GM19025 (cell line): ENCODE measurements at regions not wholly inside any gene's neighbourhood (a gene's known extent, or its start where the extent isn't known, plus 50 kb on each side); places are given as distances from the start of the nearest gene placed in this dataset.

Experiments
- ATAC-seq: cut with Tn5 transposase; IDR thresholded peaks from one replicate; pipeline ENCODE4 v1.9.1; 2021; ENCODE audit warnings: mild to moderate bottlenecking, low read depth, moderate library complexity; ENCODE audit not compliant: unreplicated experiment

- ATAC-seq: no peak
These were observed 447.3 kb upstream of the MPDZ start for GRCh38 chr9:13726746-13727145.

GRCh38 chr9:13725516-13725915 is 446.0 kb upstream of the MPDZ start:
- no peak for ATAC-seq

- no peak for ATAC-seq
These were observed 442.2 kb upstream of the MPDZ start for GRCh38 chr9:13721481-13722235.

- no peak for ATAC-seq
These were observed 440.6 kb upstream of the MPDZ start for GRCh38 chr9:13719981-13720676.

- ATAC-seq: no peak
These were observed 440.0 kb upstream of the MPDZ start for GRCh38 chr9:13719446-13719845.

- ATAC-seq: no peak
These were observed 439.0 kb upstream of the MPDZ start for GRCh38 chr9:13718539-13718938.

DNA sequence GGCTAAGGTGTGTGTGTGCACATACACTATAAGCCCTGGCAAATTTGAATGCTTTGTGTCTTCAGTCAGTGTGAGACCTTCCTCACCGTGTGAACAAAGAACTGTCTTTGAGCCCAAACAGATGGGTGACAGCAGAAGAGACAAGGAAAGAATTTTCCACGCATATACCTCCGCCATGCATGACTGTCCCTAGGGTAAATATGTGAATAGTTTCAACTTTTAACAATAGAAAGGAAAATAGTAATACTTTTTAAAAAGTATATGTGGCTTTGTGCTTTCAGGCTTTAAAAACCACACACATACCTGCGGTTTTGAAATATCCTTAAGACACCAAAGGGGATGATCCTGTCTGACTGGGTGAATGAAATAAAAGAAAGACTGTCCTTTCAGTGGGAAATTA is 438.6 kb upstream of the MPDZ start:
- ATAC-seq: no peak

- ATAC-seq: no peak
These were observed 438.0 kb upstream of the MPDZ start for GRCh38 chr9:13717322-13718054.

DNA sequence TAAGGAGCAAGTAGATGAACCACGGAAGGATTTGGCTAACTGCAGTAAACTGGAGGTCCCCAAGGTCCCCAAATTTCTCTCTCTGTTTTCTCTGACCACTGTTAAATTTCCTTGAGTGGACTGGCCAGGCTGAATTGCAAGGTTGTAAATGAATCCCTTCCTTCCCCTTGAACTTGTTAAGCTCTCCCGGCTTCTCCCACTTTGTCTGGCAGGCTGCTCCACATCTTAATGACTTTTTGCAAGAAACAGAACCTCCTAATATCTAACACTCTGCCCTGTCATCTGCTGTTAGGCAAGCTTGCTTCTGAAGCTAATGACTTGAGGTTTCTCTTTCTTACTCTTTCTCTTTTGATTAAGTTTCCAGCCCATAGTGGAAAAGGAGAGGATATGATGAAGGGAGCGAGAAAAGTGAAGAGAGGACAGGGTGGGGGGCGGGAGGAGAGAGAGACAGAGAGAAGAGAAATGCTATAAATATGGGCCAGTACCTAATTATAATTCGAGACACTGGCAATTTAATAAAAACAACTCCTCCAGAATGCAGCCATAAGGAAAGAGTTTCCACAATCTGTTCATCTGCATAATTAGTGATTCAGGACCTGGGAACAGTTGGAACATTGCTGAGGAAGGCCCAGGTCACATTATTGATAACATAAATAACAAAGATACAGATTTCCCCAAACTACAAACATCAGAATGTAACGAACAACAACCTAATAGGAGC is 437.3 kb upstream of the MPDZ start:
- ATAC-seq: no peak

DNA sequence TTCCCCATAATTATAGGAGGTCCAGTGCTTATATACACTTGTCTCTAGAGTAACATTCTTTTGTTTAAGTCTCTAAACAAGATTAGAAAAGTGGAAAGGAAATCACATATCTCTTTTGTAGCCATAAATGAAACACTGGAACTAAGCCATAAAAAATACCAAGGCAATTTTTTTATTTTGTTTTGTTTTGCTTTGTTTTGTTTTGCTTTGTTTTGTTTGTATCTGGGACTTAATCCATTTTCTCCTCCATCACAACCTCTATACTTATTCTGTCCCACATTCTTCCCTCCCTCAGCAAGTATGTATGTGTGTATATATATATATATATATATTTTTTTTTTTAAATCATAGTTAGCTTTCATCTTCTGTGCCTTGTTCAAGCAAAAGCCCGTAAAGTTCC is 436.6 kb upstream of the MPDZ start:
- ATAC-seq: no peak

GRCh38 chr9:13715430-13715829 is 435.9 kb upstream of the MPDZ start:
- no peak for ATAC-seq

- ATAC-seq: no peak
These were observed 428.4 kb upstream of the MPDZ start for GRCh38 chr9:13707612-13708576.

DNA sequence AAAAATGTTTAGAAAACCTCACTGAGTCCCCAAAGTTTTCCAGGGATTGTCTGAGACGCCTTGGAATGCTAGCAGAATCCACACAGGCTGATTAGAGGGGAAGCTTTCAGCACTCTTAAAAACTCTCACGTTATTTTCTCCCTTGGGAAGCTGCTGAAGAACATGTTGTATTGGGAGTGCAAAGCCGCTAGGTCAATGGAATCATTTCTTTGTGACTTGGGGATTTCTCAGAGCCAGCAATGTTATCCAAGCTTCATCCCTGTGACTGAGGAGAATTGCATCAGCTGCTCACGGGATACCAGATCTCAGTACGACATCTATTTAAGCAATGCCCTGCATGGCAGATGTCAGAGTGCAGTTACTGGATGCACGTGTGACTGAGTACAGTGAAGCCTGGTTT is 426.4 kb upstream of the MPDZ start:
- ATAC-seq: no peak

GRCh38 chr9:13705373-13705772 is 425.9 kb upstream of the MPDZ start:
- no peak for ATAC-seq

- no peak for ATAC-seq
These were observed 411.1 kb upstream of the MPDZ start for GRCh38 chr9:13690595-13690994.

DNA sequence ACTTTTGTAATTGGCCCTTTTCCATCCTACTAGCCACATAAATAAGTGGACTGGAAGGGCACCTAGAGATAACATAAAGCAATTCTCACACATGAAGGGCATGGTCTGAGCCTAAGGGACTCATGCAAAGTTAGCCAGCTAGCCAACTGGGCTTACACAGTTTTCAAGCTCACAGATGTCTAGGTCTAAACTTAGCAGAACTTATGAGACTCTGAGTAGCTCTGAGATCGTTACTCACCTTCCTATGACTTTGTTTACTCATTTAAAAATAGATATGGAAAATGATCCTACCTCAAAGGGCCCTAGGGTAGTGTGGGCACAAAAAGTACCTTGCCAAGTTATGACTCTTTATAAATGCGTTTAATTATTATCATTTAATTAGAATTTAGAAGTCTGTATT is 410.4 kb upstream of the MPDZ start:
- no peak for ATAC-seq

DNA sequence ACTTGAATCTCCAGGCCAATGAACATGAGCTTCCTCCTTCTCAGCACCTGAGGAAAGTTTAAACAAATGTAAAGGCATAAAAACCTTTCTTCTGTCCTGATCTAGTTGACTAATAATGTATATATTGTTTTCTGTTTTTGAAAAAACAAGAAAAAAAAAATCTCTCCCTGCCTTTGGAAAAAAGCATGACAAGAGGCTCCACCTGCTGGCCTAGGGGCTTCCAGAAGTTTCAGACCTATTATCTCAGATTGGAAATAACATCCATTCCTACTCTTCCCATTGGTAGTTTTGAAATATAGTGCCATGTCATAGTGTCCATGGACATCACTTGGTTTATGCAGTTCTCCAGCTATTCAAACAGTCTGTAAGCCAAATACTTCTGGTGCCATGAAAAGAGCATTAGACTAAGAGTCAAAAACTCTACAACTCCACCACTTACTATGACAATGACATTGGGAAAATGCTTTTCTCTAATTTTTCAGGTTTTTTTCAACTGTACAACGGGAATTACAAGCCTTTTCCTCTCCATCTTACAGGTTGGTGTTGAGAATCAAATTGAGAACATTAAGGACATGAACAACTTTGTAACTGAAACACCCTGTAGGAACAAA is 409.6 kb upstream of the MPDZ start:
- ATAC-seq: no peak

DNA sequence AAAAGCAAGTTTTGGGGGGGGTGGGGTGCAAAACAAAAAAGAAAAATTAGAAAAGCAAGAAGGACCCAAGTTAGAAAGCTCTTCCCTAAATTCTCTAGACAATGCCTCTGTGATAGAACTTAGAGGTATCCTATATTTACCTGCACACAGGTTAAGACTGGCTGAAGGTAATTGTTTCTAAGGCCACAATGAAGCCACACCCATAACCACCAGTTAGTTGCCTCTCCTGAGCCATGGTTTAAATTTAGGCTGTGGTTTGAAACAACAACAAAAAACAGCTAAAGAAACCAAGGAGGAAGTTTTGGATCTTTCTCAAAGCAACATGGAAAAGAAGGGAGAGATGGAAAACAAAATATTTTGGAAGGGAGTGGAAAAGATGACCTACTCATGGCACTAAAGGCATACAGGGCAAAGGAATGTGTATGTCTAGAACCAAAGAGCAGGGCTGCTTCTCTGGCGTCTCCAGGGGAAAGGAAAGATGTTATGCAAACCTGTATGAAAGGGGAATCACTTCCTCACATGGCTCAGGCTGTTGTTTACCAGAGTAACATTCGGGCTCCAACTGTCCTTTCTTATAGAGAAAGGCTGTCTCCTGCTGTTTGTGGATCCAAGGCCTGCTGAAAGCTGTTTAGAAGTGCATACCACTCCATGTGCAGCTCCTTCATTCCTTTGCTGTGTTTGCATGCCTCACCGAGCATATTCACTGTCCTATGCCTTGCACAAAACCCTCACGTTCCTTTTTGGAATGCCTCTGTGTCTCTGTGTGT is 408.9 kb upstream of the MPDZ start:
- ATAC-seq: no peak

- ATAC-seq: no peak
These were observed 405.2 kb upstream of the MPDZ start for GRCh38 chr9:13684656-13685055.
